Activated CD8-positive, alpha-beta T cell treated with anti-CD3 and anti-CD28 coated beads for 36 hours (primary cell): ENCODE measurements at regions not wholly inside any gene's neighbourhood (a gene's known extent, or its start where the extent isn't known, plus 50 kb on each side); places are given as distances from the start of the nearest gene placed in this dataset.

Experiments
- ATAC-seq: fragments of 200-7000 bp; cut with Tn5 transposase; one replicate; pipeline ENCODE4 v1.10.0; 2021; ENCODE audit warnings: mild to moderate bottlenecking, moderate library complexity
- CTCF ChIA-PET: fragments of 350-600 bp; sonication (Branson Sonifier 250); formaldehyde crosslinking; loops from one replicate; lab custom pipeline; 2021; ENCODE audit warnings: antibody characterized with exemption; lab: Charles Lee
- POLR2A ChIA-PET: fragments of 350-600 bp; sonication (Branson Sonifier 250); formaldehyde crosslinking; loops from one replicate; lab custom pipeline; 2021; ENCODE audit warnings: antibody characterized with exemption; lab: Charles Lee
- DNase-seq: peaks from one replicate; pipeline ENCODE4 v3.0.0-alpha.2; 2020
- H3K27ac Mint-ChIP-seq: one replicate; pipeline ENCODE4 v1.8.0; 2021; ENCODE audit warnings: mild to moderate bottlenecking, mixed read lengths
- H3K27me3 Mint-ChIP-seq: one replicate; pipeline ENCODE4 v1.8.0; 2021; ENCODE audit warnings: mixed read lengths
- H3K36me3 Mint-ChIP-seq: one replicate; pipeline ENCODE4 v1.8.0; 2021; ENCODE audit warnings: low read depth, mixed read lengths
- H3K4me1 Mint-ChIP-seq: one replicate; pipeline ENCODE4 v1.8.0; 2021; ENCODE audit warnings: low read depth, mixed read lengths
- H3K4me3 Mint-ChIP-seq: one replicate; pipeline ENCODE4 v1.8.0; 2021; ENCODE audit warnings: mild to moderate bottlenecking, moderate library complexity, mixed read lengths
- H3K9me3 Mint-ChIP-seq: one replicate; pipeline ENCODE4 v1.8.0; 2021; ENCODE audit warnings: mixed read lengths
- CTCF ChIP-seq: fragments of 200-600 bp; IDR thresholded peaks from one replicate; pipeline ENCODE4 v1.8.0; 2022; ENCODE audit warnings: antibody characterized with exemption, mild to moderate bottlenecking
- intact Hi-C: fragments of 100-400 bp; cut with micrococcal nuclease; formaldehyde crosslinking; loops from one replicate; pipeline ENCODE4 v1.10.0; 2022

GRCh38 chr2:176453784-176454183 is 184.5 kb downstream of the MTX2 start:
- Mint-ChIP-seq H3K4me1 (peaks cover 2% of the 10 kb centered on the region), H3K9me3 (no peaks in the 10 kb centered on the region), H3K36me3 (no peaks in the 10 kb centered on the region), H3K27ac (no peak overlapping the region), H3K27me3 (peaks cover 19% of the 10 kb centered on the region), H3K4me3 (no peak overlapping the region)
- DNase-seq (no peak), ATAC-seq (no peak)
- CTCF ChIA-PET: interaction anchor here (1.2 to 5.6 kb wide), 15 partner anchors 9 to 694 kb away, joined by 3 to 117 read pairs (median 9); no protein-coding TSS in a partner anchor
- intact Hi-C loops: loop anchor here (10.0 kb wide), 1 partner anchor 181 kb away; no protein-coding TSS in a partner anchor
- POLR2A ChIA-PET: interaction anchor here (0.7 kb wide), 1 partner anchor 32 kb away, joined by 3 read pairs; no protein-coding TSS in a partner anchor
- TF ChIP-seq CTCF: no peak

- TF ChIP-seq CTCF: peak; percentile 85
- ATAC-seq (peak; percentile 83), DNase-seq (peak; percentile 94)
- Mint-ChIP-seq H3K36me3 (no peaks in the 10 kb centered on the region), H3K4me3 (no peak overlapping the region), H3K4me1 (peaks cover 2% of the 10 kb centered on the region), H3K27me3 (peaks cover 25% of the 10 kb centered on the region), H3K9me3 (no peaks in the 10 kb centered on the region), H3K27ac (no peak overlapping the region)
- POLR2A ChIA-PET: interaction anchor here (1.0 kb wide), 1 partner anchor 185 kb away, joined by 3 read pairs; no protein-coding TSS in a partner anchor
- intact Hi-C loops: loop anchor here (1.0 to 10.0 kb wide), 2 partner anchors 180 to 315 kb away; no protein-coding TSS in a partner anchor
- CTCF ChIA-PET: interaction anchor here (0.6 to 5.6 kb wide), 74 partner anchors 8 to 694 kb away, joined by 3 to 117 read pairs (median 5); partner anchors contain the start of genes HOXD4 and MTX2
These were observed 185.9 kb downstream of the MTX2 start for GRCh38 chr2:176454893-176455815.

- peaks cover 25% of the 10 kb centered on the region for H3K27me3 Mint-ChIP-seq
- no peak for ATAC-seq
- POLR2A ChIA-PET: interaction anchor here (1.0 kb wide), 1 partner anchor 184 kb away, joined by 3 read pairs; no protein-coding TSS in a partner anchor
- intact Hi-C loops: loop anchor here (1.0 to 10.0 kb wide), 2 partner anchors 179 to 316 kb away; no protein-coding TSS in a partner anchor
- no peak overlapping the region for H3K27ac Mint-ChIP-seq
- H3K4me1 Mint-ChIP-seq: peaks cover 2% of the 10 kb centered on the region
- H3K36me3 Mint-ChIP-seq: no peaks in the 10 kb centered on the region
- CTCF ChIA-PET: interaction anchor here (0.9 to 5.6 kb wide), 36 partner anchors 11 to 693 kb away, joined by 3 to 117 read pairs (median 6); partner anchors contain the start of gene HOXD4
- DNase-seq: no peak
- TF ChIP-seq CTCF: no peak
- no peaks in the 10 kb centered on the region for H3K9me3 Mint-ChIP-seq
- H3K4me3 Mint-ChIP-seq: no peak overlapping the region
These were observed 186.6 kb downstream of the MTX2 start for GRCh38 chr2:176455816-176456291.

GRCh38 chr2:176457481-176457880 is 188.2 kb downstream of the MTX2 start:
- Mint-ChIP-seq H3K4me1 (peaks cover 2% of the 10 kb centered on the region), H3K27me3 (peaks cover 33% of the 10 kb centered on the region), H3K4me3 (no peak overlapping the region), H3K27ac (no peak overlapping the region), H3K9me3 (no peaks in the 10 kb centered on the region), H3K36me3 (no peaks in the 10 kb centered on the region)
- intact Hi-C loops: loop anchor here (10.0 kb wide), 1 partner anchor 177 kb away; no protein-coding TSS in a partner anchor
- DNase-seq: no peak
- TF ChIP-seq CTCF: no peak
- ChIA-PET CTCF (interaction anchor here (1.0 to 5.6 kb wide), 8 partner anchors 11 to 691 kb away, joined by 3 to 117 read pairs (median 4); no protein-coding TSS in a partner anchor), POLR2A (no interaction called here)
- no peak for ATAC-seq
